Right lobe of liver (tissue), 6 donors: ENCODE measurements at regions not wholly inside any gene's neighbourhood (a gene's known extent, or its start where the extent isn't known, plus 50 kb on each side); places are given as distances from the start of the nearest gene placed in this dataset.

ENCODE experiments used
- ATAC-seq, 4 donors: fragments of 200-7000 bp; cut with Tn5 transposase; one replicate each; pipeline ENCODE4 v1.9.1; 2020; ENCODE audit warnings: mild to moderate bottlenecking in 4 of 4, moderate library complexity in 4 of 4
- DNase-seq, 3 donors: peaks; one replicate each; pipeline ENCODE4 v3.0.0-alpha.2; 2020
- H3K27ac ChIP-seq, 3 donors: fragments of 200-600 bp; one replicate each; pipeline ENCODE4 v1.8.0; 2022
- H3K27me3 ChIP-seq, 2 donors: fragments of 200-600 bp; one replicate each; pipeline ENCODE4 v1.8.0; 2022
- H3K36me3 ChIP-seq, 4 donors: fragments of 200-600 bp; sonication (generic) in 1 of 4; one replicate each; pipeline versions ENCODE4 v1.5.1 to v1.8.0; 2017 to 2022; ENCODE audit warnings: control low read depth in 1 of 4
- H3K4me1 ChIP-seq, 4 donors: fragments of 200-600 bp; sonication (generic) in 1 of 4; one replicate each; pipeline versions ENCODE4 v1.5.1 to v1.8.0; 2017 to 2022; ENCODE audit warnings: control low read depth in 1 of 4
- H3K4me3 ChIP-seq, 3 donors: fragments of 200-600 bp; one replicate each; pipeline ENCODE4 v1.8.0; 2022
- H3K9me3 ChIP-seq, 4 donors: fragments of 200-600 bp; sonication (generic) in 1 of 4; one replicate each; pipeline versions ENCODE4 v1.5.1 to v1.8.0; 2017 to 2022; ENCODE audit warnings: control low read depth in 1 of 4
- POLR2A ChIP-seq: fragments of 450-650 bp; IDR thresholded peaks from one replicate; pipeline ENCODE4 v1.6.1; 2017; ENCODE audit warnings: antibody characterized with exemption, mild to moderate bottlenecking
- WGBS: methylation state at CpG from one replicate; pipeline ENCODE4 v1.1.6; 2018; ENCODE audit warnings: low coverage, low lambda C conversion rate; ENCODE audit not compliant: insufficient coverage; ENCODE audit errors: missing lambda C conversion rate; 5-methylcytosine and 5-hydroxymethylcytosine counted together
- intact Hi-C, 2 donors: fragments of 100-400 bp; cut with DNase I; formaldehyde crosslinking; loops; one replicate each; pipeline versions ENCODE4 v1.11.2 to v1.14.1; 2022
- TF ChIP-seq, protein P1 (sequence below), 4 donors: fragments of 200-600 bp in 3 of 4; fragments of 450-650 bp in 1 of 4; IDR thresholded peaks; one replicate each; pipeline versions ENCODE4 v1.5.1 to v1.8.0; 2016 to 2022; ENCODE audit warnings: antibody characterized with exemption in 4 of 4, mild to moderate bottlenecking in 2 of 4
- donor health status: DM: no; HTN: yes; CAD: no.
- donor health status: DM: no; HTN: no; CAD: no.
- donor health status: DM: no; HTN: no; CAD: no.
- donor health status: DM: no; HTN: yes; CAD: no.
- donor health status: DM: no; HTN: yes; CAD: no.

DNA sequence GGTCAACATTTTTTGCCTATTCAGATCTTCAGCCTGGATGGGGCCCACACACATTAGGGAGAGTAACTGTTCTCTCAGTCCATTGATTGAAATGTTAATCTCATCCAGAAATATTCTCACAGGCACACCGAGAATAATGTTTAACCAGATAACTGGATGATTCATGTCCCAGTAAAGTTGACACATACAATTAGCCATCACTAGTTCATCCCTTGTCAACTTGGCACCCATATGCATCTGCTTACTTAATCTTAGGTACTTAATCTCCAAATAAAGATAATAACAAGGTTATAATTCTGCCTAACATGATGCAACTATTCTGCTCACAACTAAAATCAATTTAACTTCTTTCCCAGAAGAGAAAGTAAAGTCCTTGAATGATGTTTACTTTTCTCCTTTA lies 502.6 kb downstream of the ADRA2A start:
- peak in 2 of 4 donors; percentile 30 to 93 for ATAC-seq
- 10% methylated on average over 1 of the region's 1 CpG for WGBS
- no peaks in the 10 kb centered on the region for H3K27me3 ChIP-seq
- no peak overlapping the region for H3K4me3 ChIP-seq
- H3K9me3 ChIP-seq = no peaks in the 10 kb centered on the region
- no peaks in the 10 kb centered on the region for H3K36me3 ChIP-seq
- TF ChIP-seq, protein P1, sequence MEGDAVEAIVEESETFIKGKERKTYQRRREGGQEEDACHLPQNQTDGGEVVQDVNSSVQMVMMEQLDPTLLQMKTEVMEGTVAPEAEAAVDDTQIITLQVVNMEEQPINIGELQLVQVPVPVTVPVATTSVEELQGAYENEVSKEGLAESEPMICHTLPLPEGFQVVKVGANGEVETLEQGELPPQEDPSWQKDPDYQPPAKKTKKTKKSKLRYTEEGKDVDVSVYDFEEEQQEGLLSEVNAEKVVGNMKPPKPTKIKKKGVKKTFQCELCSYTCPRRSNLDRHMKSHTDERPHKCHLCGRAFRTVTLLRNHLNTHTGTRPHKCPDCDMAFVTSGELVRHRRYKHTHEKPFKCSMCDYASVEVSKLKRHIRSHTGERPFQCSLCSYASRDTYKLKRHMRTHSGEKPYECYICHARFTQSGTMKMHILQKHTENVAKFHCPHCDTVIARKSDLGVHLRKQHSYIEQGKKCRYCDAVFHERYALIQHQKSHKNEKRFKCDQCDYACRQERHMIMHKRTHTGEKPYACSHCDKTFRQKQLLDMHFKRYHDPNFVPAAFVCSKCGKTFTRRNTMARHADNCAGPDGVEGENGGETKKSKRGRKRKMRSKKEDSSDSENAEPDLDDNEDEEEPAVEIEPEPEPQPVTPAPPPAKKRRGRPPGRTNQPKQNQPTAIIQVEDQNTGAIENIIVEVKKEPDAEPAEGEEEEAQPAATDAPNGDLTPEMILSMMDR (IDR thresholded peaks at IDR 0.05) = no peak
- TF ChIP-seq POLR2A = no peak
- H3K4me1 ChIP-seq = no peaks in the 10 kb centered on the region
- intact Hi-C loops = no loop called here
- no peak overlapping the region for H3K27ac ChIP-seq
- DNase-seq = no peak

DNA sequence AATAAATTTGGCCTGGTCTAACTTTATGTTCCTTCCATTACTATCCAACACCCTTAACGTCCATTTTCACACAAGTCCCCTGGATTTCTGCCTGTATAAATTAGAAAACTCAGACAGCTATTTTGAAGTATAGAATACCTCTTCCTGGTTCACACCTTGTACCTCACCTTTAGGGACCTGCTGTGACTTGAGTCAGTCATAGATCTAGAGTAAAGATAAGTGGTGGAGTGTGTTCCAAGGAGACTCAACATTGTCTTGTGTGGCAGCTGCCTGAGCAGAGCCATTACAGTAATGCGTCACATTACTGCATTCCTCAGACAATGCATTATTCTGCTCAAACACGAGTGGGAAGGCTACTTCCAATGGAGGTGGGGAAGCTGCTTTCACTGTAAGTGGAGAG lies 513.9 kb downstream of the ADRA2A start:
- DNase-seq = no peak
- Histone ChIP-seq H3K4me3 (no peak overlapping the region), H3K36me3 (no peaks in the 10 kb centered on the region), H3K27me3 (no peaks in the 10 kb centered on the region), H3K27ac (no peak overlapping the region), H3K4me1 (no peaks in the 10 kb centered on the region), H3K9me3 (no peaks in the 10 kb centered on the region)
- TF ChIP-seq, protein P1 (IDR thresholded peaks at IDR 0.05) = no peak
- no peak for TF ChIP-seq POLR2A
- no peak for ATAC-seq
- intact Hi-C loops = no loop called here
- 42% methylated on average over 2 of the region's 3 CpGs for WGBS

GRCh38 chr10:111593578-111593977 lies 516.7 kb downstream of the ADRA2A start:
- ATAC-seq (no peak), DNase-seq (no peak)
- no peak overlapping the region for H3K27ac ChIP-seq
- no peaks in the 10 kb centered on the region for H3K27me3 ChIP-seq
- intact Hi-C loops = no loop called here
- 69% methylated on average over 3 of the region's 3 CpGs for WGBS
- no peaks in the 10 kb centered on the region for H3K36me3 ChIP-seq
- no peaks in the 10 kb centered on the region for H3K9me3 ChIP-seq
- no peaks in the 10 kb centered on the region for H3K4me1 ChIP-seq
- H3K4me3 ChIP-seq = no peak overlapping the region
- TF ChIP-seq POLR2A = no peak
- TF ChIP-seq, protein P1 (IDR thresholded peaks at IDR 0.05) = no peak

DNA sequence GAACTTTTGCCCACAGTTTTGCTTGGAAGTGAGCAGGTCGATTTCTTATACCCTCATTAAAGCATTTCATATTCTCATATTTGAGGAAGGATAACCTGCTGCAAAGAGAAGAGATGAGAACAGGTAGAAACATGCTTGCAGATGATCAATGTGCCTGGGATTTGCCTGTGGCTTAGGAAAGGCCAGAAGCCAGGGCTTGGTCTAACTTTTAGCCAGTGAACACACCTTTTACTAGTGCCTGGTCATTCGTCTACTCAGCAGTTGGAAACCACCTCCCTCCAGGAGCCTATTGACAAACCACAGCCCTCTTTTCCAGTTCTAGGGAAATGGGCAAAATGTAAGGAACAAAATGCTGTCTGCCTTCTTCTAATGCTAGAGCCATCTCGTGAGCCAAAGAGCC lies 518.3 kb downstream of the ADRA2A start:
- TF ChIP-seq POLR2A = no peak
- TF ChIP-seq, protein P1 (IDR thresholded peaks at IDR 0.05) = no peak

More for the DNA sequence above, 518.3 kb downstream of the ADRA2A start:
- no peaks in the 10 kb centered on the region for H3K4me1 ChIP-seq
- H3K27ac ChIP-seq = no peak overlapping the region
- intact Hi-C loops = no loop called here
- WGBS = 63% methylated on average over 3 of the region's 3 CpGs
- no peak overlapping the region for H3K4me3 ChIP-seq
- H3K27me3 ChIP-seq = no peaks in the 10 kb centered on the region
- no peaks in the 10 kb centered on the region for H3K36me3 ChIP-seq
- no peak for DNase-seq
- ATAC-seq = no peak
- H3K9me3 ChIP-seq = no peaks in the 10 kb centered on the region
